ENCODE measurements at regions not wholly inside any gene's neighbourhood (a gene's known extent, or its start where the extent isn't known, plus 50 kb on each side); places are given as distances from the start of the nearest gene placed in this dataset.

- TF ChIP-seq USF1 (IDR thresholded peaks at IDR 0.05; ENCODE audit: borderline replicate concordance, extremely low read length, insufficient read depth, low read depth, low read length) (no peak), DPF2 (IDR thresholded peaks at IDR 0.05) (peak; percentile 94), SKIL (IDR thresholded peaks at IDR 0.05; ENCODE audit: low read depth, poor library complexity, severe bottlenecking) (peak; percentile 86), TARDBP (IDR thresholded peaks at IDR 0.05; ENCODE audit: borderline replicate concordance) (no peak), E2F4 (IDR thresholded peaks at IDR 0.05; ENCODE audit: low read depth, low read length) (no peak), SREBF2 (IDR thresholded peaks at IDR 0.05; ENCODE audit: low read length) (no peak), ZBED1 (IDR thresholded peaks at IDR 0.05; ENCODE audit: borderline replicate concordance) (0 out of 2 replicates have a peak, but pooled peaks have one; percentile 38), NBN (IDR thresholded peaks at IDR 0.05) (peak; percentile 70; the same call in 1 of the 2 replicates), BRCA1 (IDR thresholded peaks at IDR 0.05; ENCODE audit: low read depth, low read length) (no peak), RBBP5 (conservative IDR thresholded peaks at IDR 0.05) (no peak), CHD2 (IDR thresholded peaks at IDR 0.05; ENCODE audit: borderline replicate concordance, low read depth, low read length) (peak; percentile 48; the same call in 1 of the 2 replicates), HSF1 (IDR thresholded peaks at IDR 0.05; ENCODE audit: low read depth, low read length) (no peak), SIX5 (IDR thresholded peaks at IDR 0.05; ENCODE audit: low read depth, low read length, severe bottlenecking) (no peak), TBL1XR1 (IDR thresholded peaks at IDR 0.05; ENCODE audit: low read depth, low read length) (no peak), EED (IDR thresholded peaks at IDR 0.05; ENCODE audit: low read depth) (no peak), TAF1 (IDR thresholded peaks at IDR 0.05; ENCODE audit: borderline replicate concordance, low read depth, low read length) (no peak), E2F8 (IDR thresholded peaks at IDR 0.05; ENCODE audit: low read depth, partially characterized antibody) (no peak), ZNF207 (IDR thresholded peaks at IDR 0.05; ENCODE audit: borderline replicate concordance) (no peak), MXI1 (IDR thresholded peaks at IDR 0.05; ENCODE audit: low read depth, low read length) (no peak), BCL3 (IDR thresholded peaks at IDR 0.05; ENCODE audit: borderline replicate concordance, insufficient read depth, low read depth, low read length, poor library complexity, severe bottlenecking) (no peak), ZNF24 (IDR thresholded peaks at IDR 0.05) (peak; percentile 64; the same call in 1 of the 2 replicates), MYB (IDR thresholded peaks at IDR 0.05; ENCODE audit: borderline replicate concordance, low read depth, low read length) (no peak)
Observed at GRCh38 chr6:128754658-128755256, 128.2 kb upstream of the LAMA2 start (continued).

Data from GM12878 (cell line).